A549 (cell line): ENCODE measurements at regions not wholly inside any gene's neighbourhood (a gene's known extent, or its start where the extent isn't known, plus 50 kb on each side); places are given as distances from the start of the nearest gene placed in this dataset.

ENCODE experiments used
- CEBPB ChIP-seq, 2 experiments: fragments of >200 bp in 1 of 2; sonication (Bioruptor Twin) in 1 of 2; formaldehyde crosslinking in 1 of 2; IDR thresholded peaks; 2 replicates each; pipeline ENCODE4 v1.6.1; 2012 to 2016
- CTCF ChIP-seq: fragments of >200 bp; sonication (Bioruptor Twin); formaldehyde crosslinking; IDR thresholded peaks from 3 replicates; pipeline ENCODE4 v1.5.1; 2016
- EP300 ChIP-seq, 2 experiments: fragments of >200 bp; sonication (Bioruptor Twin); formaldehyde crosslinking; IDR thresholded peaks; 2 replicates in 1 of 2; 3 replicates in 1 of 2; pipeline ENCODE4 v1.6.1; 2016 to 2017
- ESRRA ChIP-seq: fragments of 150-350 bp; IDR thresholded peaks from 2 replicates; pipeline ENCODE4 v1.6.1; 2014; ENCODE audit warnings: mild to moderate bottlenecking, low read length, borderline replicate concordance
- HOXA7 ChIP-seq: fragments of 250-450 bp; sonication (Bioruptor Pico); IDR thresholded peaks from 2 replicates; pipeline ENCODE4 v1.5.0; 2020; ENCODE audit warnings: mild to moderate bottlenecking, moderate library complexity
- POLR2A ChIP-seq: IDR thresholded peaks from 2 replicates; pipeline ENCODE4 v1.6.1; 2012; ENCODE audit warnings: mild to moderate bottlenecking, low read length
- RCOR1 ChIP-seq: fragments of 150-350 bp; IDR thresholded peaks from 2 replicates; pipeline ENCODE4 v1.6.1; 2014; ENCODE audit warnings: antibody characterized with exemption, low read length, low read depth
- USF2 ChIP-seq: fragments of 450-650 bp; IDR thresholded peaks from 2 replicates; pipeline ENCODE4 v1.6.1; 2014; ENCODE audit warnings: antibody characterized with exemption

GRCh38 chr2:60641811-60642788 lies 88.6 kb upstream of the BCL11A start:
- TF ChIP-seq CTCF (peak; percentile 78), USF2 (no peak), POLR2A (no peak), EP300 (IDR thresholded peaks at IDR 0.05) (no peak), RCOR1 (no peak), CEBPB (IDR thresholded peaks at IDR 0.05) (no peak), HOXA7 (CRISPR knock-in tag) (no peak), ESRRA (no peak)
